AG09309 (cell line): ENCODE measurements at regions not wholly inside any gene's neighbourhood (a gene's known extent, or its start where the extent isn't known, plus 50 kb on each side); places are given as distances from the start of the nearest gene placed in this dataset.

ENCODE experiments used
- DNase-seq: peaks from one replicate; pipeline ENCODE4 v3.0.0-alpha.2; 2010; ENCODE audit warnings: low read depth
- H3K4me3 ChIP-seq: 2 replicates; pipeline ENCODE4 v1.5.1; 2011; ENCODE audit warnings: mild to moderate bottlenecking, low read depth, low read length, moderate library complexity; ENCODE audit not compliant: control insufficient read depth
- TF ChIP-seq, protein P1 (sequence below): IDR thresholded peaks from 2 replicates; pipeline ENCODE4 v1.5.1; 2011; ENCODE audit warnings: mild to moderate bottlenecking, low read depth, low read length, inconsistent platforms; ENCODE audit not compliant: insufficient read depth, control insufficient read depth; ENCODE audit errors: missing control alignments

DNA sequence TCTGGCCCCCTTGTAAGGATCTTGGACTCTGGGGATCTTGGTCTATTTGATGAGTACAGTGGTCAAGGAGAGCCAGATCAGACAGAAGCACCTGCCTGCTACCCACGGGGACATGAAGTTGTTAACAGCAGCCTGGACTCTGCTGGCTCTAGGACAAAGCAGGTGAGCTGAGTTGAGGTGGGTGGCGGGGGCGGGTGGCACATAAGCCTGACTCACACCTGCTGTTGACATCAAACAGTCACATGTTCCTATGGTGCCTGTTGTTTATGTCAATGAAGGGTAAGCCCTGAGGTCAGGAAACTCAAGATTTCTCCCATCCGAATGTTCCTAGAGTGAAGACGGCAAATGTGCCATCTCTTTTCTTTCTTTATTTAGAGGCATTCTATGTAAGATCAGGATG, 50.1 kb upstream of the CLNK start:
- H3K4me3 ChIP-seq, result no peak overlapping the region
- TF ChIP-seq, protein P1, sequence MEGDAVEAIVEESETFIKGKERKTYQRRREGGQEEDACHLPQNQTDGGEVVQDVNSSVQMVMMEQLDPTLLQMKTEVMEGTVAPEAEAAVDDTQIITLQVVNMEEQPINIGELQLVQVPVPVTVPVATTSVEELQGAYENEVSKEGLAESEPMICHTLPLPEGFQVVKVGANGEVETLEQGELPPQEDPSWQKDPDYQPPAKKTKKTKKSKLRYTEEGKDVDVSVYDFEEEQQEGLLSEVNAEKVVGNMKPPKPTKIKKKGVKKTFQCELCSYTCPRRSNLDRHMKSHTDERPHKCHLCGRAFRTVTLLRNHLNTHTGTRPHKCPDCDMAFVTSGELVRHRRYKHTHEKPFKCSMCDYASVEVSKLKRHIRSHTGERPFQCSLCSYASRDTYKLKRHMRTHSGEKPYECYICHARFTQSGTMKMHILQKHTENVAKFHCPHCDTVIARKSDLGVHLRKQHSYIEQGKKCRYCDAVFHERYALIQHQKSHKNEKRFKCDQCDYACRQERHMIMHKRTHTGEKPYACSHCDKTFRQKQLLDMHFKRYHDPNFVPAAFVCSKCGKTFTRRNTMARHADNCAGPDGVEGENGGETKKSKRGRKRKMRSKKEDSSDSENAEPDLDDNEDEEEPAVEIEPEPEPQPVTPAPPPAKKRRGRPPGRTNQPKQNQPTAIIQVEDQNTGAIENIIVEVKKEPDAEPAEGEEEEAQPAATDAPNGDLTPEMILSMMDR, result no peak
- DNase-seq, result no peak
